H9 (cell line): ENCODE measurements at regions not wholly inside any gene's neighbourhood (a gene's known extent, or its start where the extent isn't known, plus 50 kb on each side); places are given as distances from the start of the nearest gene placed in this dataset.

Experiments used
- DNase-seq: peaks from one replicate; pipeline ENCODE4 v3.0.0-alpha.2; 2017
- H2AFZ ChIP-seq: one replicate; pipeline ENCODE4 v1.6.1; 2013; ENCODE audit warnings: mild to moderate bottlenecking, low read length, control low read depth, moderate library complexity
- H2AK5ac ChIP-seq: 2 replicates; pipeline ENCODE4 v1.6.1; 2013; ENCODE audit warnings: low read length, control low read depth, mixed read lengths; ENCODE audit not compliant: insufficient read length
- H2BK120ac ChIP-seq: one replicate; pipeline ENCODE4 v1.6.1; 2013; ENCODE audit warnings: low read depth, mild to moderate bottlenecking, low read length, control low read depth, inconsistent platforms; ENCODE audit not compliant: poor library complexity, severe bottlenecking
- H2BK12ac ChIP-seq: 2 replicates; pipeline ENCODE4 v1.6.1; 2013; ENCODE audit warnings: low read length, control low read depth, mixed read lengths, low read depth; ENCODE audit not compliant: insufficient read length
- H2BK15ac ChIP-seq: 2 replicates; pipeline ENCODE4 v1.6.1; 2013; ENCODE audit warnings: low read depth, low read length, control low read depth
- H2BK20ac ChIP-seq: one replicate; pipeline ENCODE4 v1.6.1; 2013; ENCODE audit warnings: low read depth, mild to moderate bottlenecking, low read length, control low read depth, inconsistent platforms; ENCODE audit not compliant: poor library complexity, severe bottlenecking
- H2BK5ac ChIP-seq: 2 replicates; pipeline ENCODE4 v1.6.1; 2013; ENCODE audit warnings: low read length, control low read depth, mixed read lengths; ENCODE audit not compliant: insufficient read length
- H3K14ac ChIP-seq: 2 replicates; pipeline ENCODE4 v1.6.1; 2013; ENCODE audit warnings: low read length, control low read depth; ENCODE audit not compliant: insufficient read depth
- H3K18ac ChIP-seq: 2 replicates; pipeline ENCODE4 v1.6.1; 2013; ENCODE audit warnings: low read depth, mild to moderate bottlenecking, mixed read lengths, low read length, control low read depth; ENCODE audit not compliant: insufficient read length
- H3K23ac ChIP-seq: 2 replicates; pipeline ENCODE4 v1.6.1; 2013; ENCODE audit warnings: low read length, control low read depth, mixed read lengths, low read depth; ENCODE audit not compliant: insufficient read length
- H3K23me2 ChIP-seq: 2 replicates; pipeline ENCODE4 v1.6.1; 2013; ENCODE audit warnings: low read depth, mild to moderate bottlenecking, mixed read lengths, low read length, control low read depth; ENCODE audit not compliant: insufficient read length, poor library complexity, severe bottlenecking
- H3K27ac ChIP-seq: 2 replicates; pipeline ENCODE4 v1.5.1; 2013; ENCODE audit warnings: low read length, control low read depth, mixed read lengths, low read depth; ENCODE audit not compliant: insufficient read length
- H3K27me3 ChIP-seq: 2 replicates; pipeline ENCODE4 v1.6.1; 2013; ENCODE audit warnings: low read length, control low read depth, inconsistent platforms; ENCODE audit not compliant: insufficient read depth
- H3K4ac ChIP-seq: 2 replicates; pipeline ENCODE4 v1.6.1; 2013; ENCODE audit warnings: low read depth, mild to moderate bottlenecking, control low read depth, inconsistent platforms, low read length, moderate library complexity
- H3K4me1 ChIP-seq: 2 replicates; pipeline ENCODE4 v1.6.1; 2013; ENCODE audit warnings: low read length, control low read depth, inconsistent platforms; ENCODE audit not compliant: insufficient read depth
- H3K4me2 ChIP-seq: 2 replicates; pipeline ENCODE4 v1.6.1; 2013; ENCODE audit warnings: low read length, control low read depth, mixed read lengths; ENCODE audit not compliant: insufficient read length, insufficient read depth
- H3K56ac ChIP-seq: 2 replicates; pipeline ENCODE4 v1.6.1; 2013; ENCODE audit warnings: low read depth, mild to moderate bottlenecking, mixed read lengths, low read length, control low read depth; ENCODE audit not compliant: insufficient read length
- H3K79me1 ChIP-seq: 2 replicates; pipeline ENCODE4 v1.6.1; 2013; ENCODE audit warnings: low read depth, mild to moderate bottlenecking, moderate library complexity, low read length, control low read depth, inconsistent platforms; ENCODE audit not compliant: insufficient read depth, poor library complexity, severe bottlenecking
- H3K79me2 ChIP-seq: 2 replicates; pipeline ENCODE4 v1.6.1; 2013; ENCODE audit warnings: low read length, control low read depth, inconsistent platforms; ENCODE audit not compliant: insufficient read depth
- H3K9ac ChIP-seq: 2 replicates; pipeline ENCODE4 v1.6.1; 2013; ENCODE audit warnings: low read length, control low read depth, mixed read lengths; ENCODE audit not compliant: insufficient read length; ENCODE audit errors: extremely low read depth
- H3K9me3 ChIP-seq: one replicate; pipeline ENCODE4 v1.6.1; 2013; ENCODE audit warnings: low read depth, low read length, inconsistent platforms; ENCODE audit not compliant: control insufficient read depth
- H3T11ph ChIP-seq: one replicate; pipeline ENCODE4 v1.6.1; 2013; ENCODE audit warnings: mild to moderate bottlenecking, low read length, control low read depth, inconsistent platforms
- H4K20me1 ChIP-seq: one replicate; pipeline ENCODE4 v1.6.1; 2013; ENCODE audit not compliant: control insufficient read depth, insufficient read length, insufficient read depth
- H4K5ac ChIP-seq: 2 replicates; pipeline ENCODE4 v1.6.1; 2013; ENCODE audit warnings: low read depth, mild to moderate bottlenecking, mixed read lengths, low read length, control low read depth; ENCODE audit not compliant: insufficient read length
- H4K8ac ChIP-seq: replicated peaks from 2 replicates; pipeline ENCODE4 v1.6.1; 2013; ENCODE audit warnings: low read length, control low read depth, mixed read lengths, low read depth; ENCODE audit not compliant: insufficient read length
- H4K91ac ChIP-seq: 2 replicates; pipeline ENCODE4 v1.6.1; 2013; ENCODE audit warnings: low read depth, mild to moderate bottlenecking, moderate library complexity, mixed read lengths, low read length, control low read depth; ENCODE audit not compliant: insufficient read length
- H3K27ac Mint-ChIP-seq, 3 experiments: 2 replicates in 2 of 3; 3 replicates in 1 of 3; pipeline ENCODE4 v1.8.0; 2020 to 2021; ENCODE audit warnings: mixed read lengths in 3 of 3, mild to moderate bottlenecking in 1 of 3, moderate library complexity in 1 of 3
- H3K27me3 Mint-ChIP-seq: 2 replicates; pipeline ENCODE4 v1.8.0; 2021; ENCODE audit warnings: low read depth, mild to moderate bottlenecking, moderate library complexity, mixed read lengths
- H3K36me3 Mint-ChIP-seq, 3 experiments: 2 replicates in 2 of 3; 3 replicates in 1 of 3; pipeline ENCODE4 v1.8.0; 2020 to 2021; ENCODE audit warnings: low read depth in 3 of 3, mixed read lengths in 3 of 3; ENCODE audit not compliant: insufficient read depth in 1 of 3
- H3K4me1 Mint-ChIP-seq, 2 experiments: 2 replicates each; pipeline ENCODE4 v1.8.0; 2020; ENCODE audit warnings: mixed read lengths in 2 of 2
- H3K4me3 Mint-ChIP-seq, 2 experiments: 2 replicates in 1 of 2; 3 replicates in 1 of 2; pipeline ENCODE4 v1.8.0; 2020 to 2021; ENCODE audit warnings: mild to moderate bottlenecking in 2 of 2, mixed read lengths in 2 of 2, moderate library complexity in 1 of 2
- H3K9me3 Mint-ChIP-seq, 2 experiments: 2 replicates in 1 of 2; 3 replicates in 1 of 2; pipeline ENCODE4 v1.8.0; 2020; ENCODE audit warnings: mild to moderate bottlenecking in 2 of 2, mixed read lengths in 2 of 2, moderate library complexity in 1 of 2
- WGBS: extraction: QIAGEN DNeasy Blood & Tissue Kit; methylation state at CpG from one replicate; pipeline ENCODE4 v1.1.7; 2013; ENCODE audit warnings: missing lambda C conversion rate, low lambda C conversion rate, mixed read lengths; ENCODE audit not compliant: insufficient read length; ENCODE audit errors: extremely low coverage; 5-methylcytosine and 5-hydroxymethylcytosine counted together
- TF ChIP-seq, protein P1 (sequence below): fragments of 200-600 bp; sonication (generic); conservative IDR thresholded peaks from 3 replicates; pipeline ENCODE4 v1.8.0; 2021; ENCODE audit warnings: antibody characterized with exemption, mild to moderate bottlenecking

DNA sequence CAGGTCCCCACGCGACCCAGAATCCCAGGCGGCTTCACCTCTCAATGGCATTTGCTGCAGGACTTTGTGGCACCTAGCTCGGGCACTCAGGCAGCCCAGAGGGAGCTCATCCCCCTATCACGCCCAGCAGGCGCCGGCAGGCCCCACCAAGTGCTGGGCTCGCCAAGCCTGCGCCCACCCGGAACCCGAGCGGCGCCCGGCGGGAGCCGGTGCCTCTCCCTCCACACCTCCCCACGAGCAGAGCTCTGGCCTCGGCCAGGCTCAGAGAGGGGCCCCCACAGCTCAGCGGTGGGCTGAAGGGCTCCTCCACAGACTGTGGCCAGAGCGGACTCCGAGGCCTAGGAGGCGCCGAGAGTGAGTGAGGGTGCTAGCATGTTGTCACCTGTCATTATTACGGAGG, 286.3 kb downstream of the PDHA2 start:
- Histone ChIP-seq H3K23me2 (no peaks in the 10 kb centered on the region), H2BK12ac (no peak overlapping the region), H3T11ph (no peak overlapping the region), H3K14ac (no peak overlapping the region), H3K79me1 (no peaks in the 10 kb centered on the region), H3K4me2 (no peak overlapping the region), H4K5ac (no peak overlapping the region), H4K91ac (no peak overlapping the region), H2BK120ac (no peak overlapping the region), H4K8ac (no peak overlapping the region), H2AK5ac (no peak overlapping the region), H2AFZ (no peak overlapping the region), H3K4me1 (no peaks in the 10 kb centered on the region), H2BK5ac (no peak overlapping the region), H2BK15ac (no peak overlapping the region), H4K20me1 (no peaks in the 10 kb centered on the region), H3K23ac (no peak overlapping the region), H3K27me3 (no peaks in the 10 kb centered on the region), H3K56ac (no peak overlapping the region), H3K9me3 (no peaks in the 10 kb centered on the region), H3K27ac (no peak overlapping the region), H2BK20ac (no peak overlapping the region), H3K79me2 (no peaks in the 10 kb centered on the region), H3K9ac (no peak overlapping the region), H3K4ac (no peak overlapping the region), H3K18ac (no peak overlapping the region)
- DNase-seq = no peak
- no peak overlapping the region for H3K4me3 Mint-ChIP-seq
- H3K9me3 Mint-ChIP-seq = peaks cover 0 to 9% of the 10 kb centered on the region in 2 experiments; a peak in 4 of 5 replicates
- TF ChIP-seq, protein P1, sequence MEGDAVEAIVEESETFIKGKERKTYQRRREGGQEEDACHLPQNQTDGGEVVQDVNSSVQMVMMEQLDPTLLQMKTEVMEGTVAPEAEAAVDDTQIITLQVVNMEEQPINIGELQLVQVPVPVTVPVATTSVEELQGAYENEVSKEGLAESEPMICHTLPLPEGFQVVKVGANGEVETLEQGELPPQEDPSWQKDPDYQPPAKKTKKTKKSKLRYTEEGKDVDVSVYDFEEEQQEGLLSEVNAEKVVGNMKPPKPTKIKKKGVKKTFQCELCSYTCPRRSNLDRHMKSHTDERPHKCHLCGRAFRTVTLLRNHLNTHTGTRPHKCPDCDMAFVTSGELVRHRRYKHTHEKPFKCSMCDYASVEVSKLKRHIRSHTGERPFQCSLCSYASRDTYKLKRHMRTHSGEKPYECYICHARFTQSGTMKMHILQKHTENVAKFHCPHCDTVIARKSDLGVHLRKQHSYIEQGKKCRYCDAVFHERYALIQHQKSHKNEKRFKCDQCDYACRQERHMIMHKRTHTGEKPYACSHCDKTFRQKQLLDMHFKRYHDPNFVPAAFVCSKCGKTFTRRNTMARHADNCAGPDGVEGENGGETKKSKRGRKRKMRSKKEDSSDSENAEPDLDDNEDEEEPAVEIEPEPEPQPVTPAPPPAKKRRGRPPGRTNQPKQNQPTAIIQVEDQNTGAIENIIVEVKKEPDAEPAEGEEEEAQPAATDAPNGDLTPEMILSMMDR = no peak
- no CpG with 5 or more reads among the region's 24 CpGs for WGBS
- peaks cover 2 to 10% (median 6%) of the 10 kb centered on the region in 3 experiments; a peak in 3 of 7 replicates for H3K36me3 Mint-ChIP-seq
- no peaks in the 10 kb centered on the region; a peak in 1 of 4 replicates for H3K4me1 Mint-ChIP-seq
- H3K27ac Mint-ChIP-seq = no peak overlapping the region
- H3K27me3 Mint-ChIP-seq = no peaks in the 10 kb centered on the region
